Tibial nerve (tissue), 4 donors: ENCODE measurements at regions not wholly inside any gene's neighbourhood (a gene's known extent, or its start where the extent isn't known, plus 50 kb on each side); places are given as distances from the start of the nearest gene placed in this dataset.

Experiments used
- CTCF ChIP-seq, 5 experiments: fragments of 200-600 bp in 3 of 5; fragments of 450-650 bp in 2 of 5; sonication (generic) in 3 of 5; IDR thresholded peaks; one replicate each; pipeline ENCODE4 v1.5.1; 2016 to 2019; ENCODE audit warnings: antibody characterized with exemption in 5 of 5, mild to moderate bottlenecking in 3 of 5, moderate library complexity in 2 of 5
- EP300 ChIP-seq, 2 donors: sonication (generic); formaldehyde crosslinking; IDR thresholded peaks; one replicate each; pipeline ENCODE4 v1.6.1; 2017; ENCODE audit warnings: antibody characterized with exemption in 2 of 2, mild to moderate bottlenecking in 1 of 2

- no peak for TF ChIP-seq CTCF (IDR thresholded peaks at IDR 0.05)
- no peak for TF ChIP-seq EP300 (IDR thresholded peaks at IDR 0.05)
Observed at GRCh38 chr10:90675621-90676020, 182.2 kb downstream of the HTR7 start.
